Mucosa of rectum (tissue), 2 donors: ENCODE measurements at regions not wholly inside any gene's neighbourhood (a gene's known extent, or its start where the extent isn't known, plus 50 kb on each side); places are given as distances from the start of the nearest gene placed in this dataset.

ENCODE experiments used
- H3K27ac ChIP-seq, 2 donors: one replicate each; pipeline ENCODE4 v1.7.0; 2013; ENCODE audit warnings: inconsistent platforms in 2 of 2, low read depth in 2 of 2, low read length in 2 of 2
- H3K27me3 ChIP-seq, 2 donors: one replicate each; pipeline ENCODE4 v1.7.0; 2013; ENCODE audit warnings: low read length in 2 of 2; ENCODE audit not compliant: control insufficient read depth in 2 of 2, insufficient read depth in 2 of 2
- H3K36me3 ChIP-seq, 2 donors: one replicate each; pipeline ENCODE4 v1.7.0; 2013; ENCODE audit warnings: low read length in 2 of 2; ENCODE audit not compliant: control insufficient read depth in 2 of 2, insufficient read depth in 2 of 2
- H3K4me1 ChIP-seq, 2 donors: one replicate each; pipeline ENCODE4 v1.7.0; 2013; ENCODE audit warnings: low read length in 2 of 2, mild to moderate bottlenecking in 1 of 2; ENCODE audit not compliant: control insufficient read depth in 2 of 2, insufficient read depth in 2 of 2
- H3K4me3 ChIP-seq, 2 donors: one replicate each; pipeline ENCODE4 v1.7.0; 2013; ENCODE audit warnings: low read length in 2 of 2
- H3K9ac ChIP-seq, 2 donors: one replicate each; pipeline ENCODE4 v1.7.0; 2013; ENCODE audit warnings: low read length in 2 of 2, low read depth in 1 of 2, mild to moderate bottlenecking in 1 of 2
- H3K9me3 ChIP-seq, 2 donors: one replicate each; pipeline ENCODE4 v1.7.0; 2013; ENCODE audit warnings: low read length in 2 of 2; ENCODE audit not compliant: control insufficient read depth in 2 of 2
- donor health status: healthy.
- donor health status: Normal muscosa, but diverticular disease.

GRCh38 chr2:236764716-236765115 lies 195.1 kb downstream of the ACKR3 start:
- Histone ChIP-seq H3K27ac (no peak overlapping the region), H3K4me1 (no peaks in the 10 kb centered on the region), H3K9ac (no peak overlapping the region)

GRCh38 chr2:236765478-236765877 lies 195.9 kb downstream of the ACKR3 start:
- Histone ChIP-seq H3K9me3 (no peaks in the 10 kb centered on the region), H3K36me3 (no peaks in the 10 kb centered on the region), H3K4me3 (no peak overlapping the region), H3K9ac (no peak overlapping the region), H3K27me3 (peaks cover 0 to 3% of the 10 kb centered on the region in 2 donors), H3K27ac (no peak overlapping the region), H3K4me1 (no peaks in the 10 kb centered on the region)

More at GRCh38 chr2:236764716-236765115, 195.1 kb downstream of the ACKR3 start:
- no peaks in the 10 kb centered on the region for H3K36me3 ChIP-seq
- H3K9me3 ChIP-seq = no peaks in the 10 kb centered on the region
- no peak overlapping the region for H3K4me3 ChIP-seq
- H3K27me3 ChIP-seq = peaks cover 0 to 3% of the 10 kb centered on the region in 2 donors

- no peak overlapping the region for H3K9ac ChIP-seq
- H3K4me1 ChIP-seq = no peaks in the 10 kb centered on the region
- H3K4me3 ChIP-seq = no peak overlapping the region
- H3K9me3 ChIP-seq = no peaks in the 10 kb centered on the region
- H3K27ac ChIP-seq = no peak overlapping the region
- H3K36me3 ChIP-seq = no peaks in the 10 kb centered on the region
- H3K27me3 ChIP-seq = peaks cover 0 to 3% of the 10 kb centered on the region in 2 donors
Measured at GRCh38 chr2:236766850-236767249, 197.2 kb downstream of the ACKR3 start.

GRCh38 chr2:236767941-236768340 lies 198.3 kb downstream of the ACKR3 start:
- Histone ChIP-seq H3K27me3 (peaks cover 0 to 3% of the 10 kb centered on the region in 2 donors), H3K9ac (no peak overlapping the region), H3K9me3 (no peaks in the 10 kb centered on the region), H3K27ac (no peak overlapping the region), H3K4me1 (no peaks in the 10 kb centered on the region), H3K36me3 (no peaks in the 10 kb centered on the region), H3K4me3 (no peak overlapping the region)

GRCh38 chr2:236768393-236769140 lies 198.9 kb downstream of the ACKR3 start:
- Histone ChIP-seq H3K9ac (no peak overlapping the region), H3K4me3 (no peak overlapping the region), H3K27me3 (peaks cover 0 to 3% of the 10 kb centered on the region in 2 donors), H3K36me3 (no peaks in the 10 kb centered on the region), H3K9me3 (no peaks in the 10 kb centered on the region), H3K4me1 (no peaks in the 10 kb centered on the region), H3K27ac (no peak overlapping the region)

GRCh38 chr2:236769981-236770671 lies 200.5 kb downstream of the ACKR3 start:
- Histone ChIP-seq H3K9me3 (no peaks in the 10 kb centered on the region), H3K9ac (no peak overlapping the region), H3K36me3 (no peaks in the 10 kb centered on the region), H3K27ac (no peak overlapping the region), H3K4me3 (no peak overlapping the region), H3K4me1 (no peaks in the 10 kb centered on the region), H3K27me3 (no peaks in the 10 kb centered on the region)

GRCh38 chr2:236772220-236772837 lies 202.7 kb downstream of the ACKR3 start:
- Histone ChIP-seq H3K27ac (no peak overlapping the region), H3K4me3 (no peak overlapping the region), H3K27me3 (no peaks in the 10 kb centered on the region), H3K4me1 (no peaks in the 10 kb centered on the region), H3K36me3 (no peaks in the 10 kb centered on the region), H3K9me3 (no peaks in the 10 kb centered on the region), H3K9ac (no peak overlapping the region)

- no peaks in the 10 kb centered on the region for H3K36me3 ChIP-seq
- no peak overlapping the region for H3K27ac ChIP-seq
- no peaks in the 10 kb centered on the region for H3K9me3 ChIP-seq
- H3K4me1 ChIP-seq = no peaks in the 10 kb centered on the region
- no peak overlapping the region for H3K9ac ChIP-seq
- no peaks in the 10 kb centered on the region for H3K27me3 ChIP-seq
- no peak overlapping the region for H3K4me3 ChIP-seq
Measured at GRCh38 chr2:236773206-236773605, 203.6 kb downstream of the ACKR3 start.

GRCh38 chr2:236774171-236774570 lies 204.5 kb downstream of the ACKR3 start:
- no peaks in the 10 kb centered on the region for H3K36me3 ChIP-seq
- no peaks in the 10 kb centered on the region for H3K27me3 ChIP-seq

GRCh38 chr2:236775511-236775910 lies 205.9 kb downstream of the ACKR3 start:
- Histone ChIP-seq H3K27ac (no peak overlapping the region), H3K4me3 (no peak overlapping the region), H3K9me3 (no peaks in the 10 kb centered on the region), H3K4me1 (no peaks in the 10 kb centered on the region), H3K36me3 (no peaks in the 10 kb centered on the region), H3K27me3 (no peaks in the 10 kb centered on the region), H3K9ac (no peak overlapping the region)

More at GRCh38 chr2:236774171-236774570, 204.5 kb downstream of the ACKR3 start:
- H3K4me3 ChIP-seq = no peak overlapping the region
- H3K9me3 ChIP-seq = no peaks in the 10 kb centered on the region
- H3K4me1 ChIP-seq = no peaks in the 10 kb centered on the region
- no peak overlapping the region for H3K9ac ChIP-seq
- H3K27ac ChIP-seq = no peak overlapping the region
